H1 (cell line): ENCODE measurements at regions not wholly inside any gene's neighbourhood (a gene's known extent, or its start where the extent isn't known, plus 50 kb on each side); places are given as distances from the start of the nearest gene placed in this dataset.

Source experiments
- CTCF ChIA-PET: fragments of 300-600 bp; sonication (Branson Sonifier 250); formaldehyde crosslinking; loops from one replicate; lab custom pipeline; 2021; ENCODE audit not compliant: partially characterized antibody; lab: Charles Lee
- POLR2A ChIA-PET: fragments of 300-600 bp; sonication (Branson Sonifier 250); formaldehyde crosslinking; loops from one replicate; lab custom pipeline; 2021; ENCODE audit warnings: inconsistent platforms; ENCODE audit not compliant: partially characterized antibody; lab: Charles Lee
- DNase-seq, 2 experiments: peaks; one replicate each; pipeline versions ENCODE4 v3.0.0 to v3.0.0-alpha.2; 2010 to 2022; ENCODE audit warnings: low spot score in 2 of 2, low read depth in 1 of 2, mixed read lengths in 1 of 2
- FAIRE-seq: peaks from 2 replicates; lab custom pipeline; 2011; peaks lifted over from hg19 to GRCh38; lab: Jason Lieb, UNC
- H2AFZ ChIP-seq: 2 replicates; pipeline ENCODE4 v1.8.1; 2012; ENCODE audit warnings: low read length, inconsistent platforms
- H2AK5ac ChIP-seq: 2 replicates; pipeline ENCODE4 v1.6.1; 2013; ENCODE audit warnings: low read depth, low read length
- H2BK120ac ChIP-seq: replicated peaks from 2 replicates; pipeline ENCODE3; 2013; ENCODE audit warnings: low read depth, low read length, inconsistent platforms
- H2BK12ac ChIP-seq: 2 replicates; pipeline ENCODE4 v1.6.1; 2013; ENCODE audit warnings: low read depth, low read length
- H2BK15ac ChIP-seq: 2 replicates; pipeline ENCODE4 v1.6.1; 2013; ENCODE audit warnings: low read length
- H2BK20ac ChIP-seq: 2 replicates; pipeline ENCODE4 v1.6.1; 2013; ENCODE audit warnings: low read length
- H2BK5ac ChIP-seq: 2 replicates; pipeline ENCODE4 v1.6.1; 2013; ENCODE audit warnings: low read depth, low read length
- H3K14ac ChIP-seq: 2 replicates; pipeline ENCODE4 v1.6.1; 2013; ENCODE audit warnings: inconsistent platforms; ENCODE audit not compliant: insufficient read length
- H3K18ac ChIP-seq: 2 replicates; pipeline ENCODE4 v1.6.1; 2013; ENCODE audit warnings: low read length; ENCODE audit errors: extremely low read depth
- H3K23ac ChIP-seq: 2 replicates; pipeline ENCODE4 v1.6.1; 2013; ENCODE audit warnings: inconsistent platforms; ENCODE audit not compliant: insufficient read length
- H3K23me2 ChIP-seq: 2 replicates; pipeline ENCODE4 v1.6.1; 2013; ENCODE audit warnings: low read depth, low read length
- H3K27ac ChIP-seq: 2 replicates; pipeline ENCODE4 v1.6.1; 2011; ENCODE audit warnings: low read depth, low read length, inconsistent platforms
- H3K27me3 ChIP-seq, 4 experiments: replicated peaks in 1 of 4; 1 replicate in 1 of 4; 2 replicates in 3 of 4; pipeline versions ENCODE4 v1.6.1 to v1.8.1; 2011 to 2013; ENCODE audit warnings: low read length in 3 of 4, mild to moderate bottlenecking in 3 of 4, inconsistent platforms in 2 of 4, mixed read lengths in 2 of 4, moderate library complexity in 1 of 4; ENCODE audit not compliant: control insufficient read depth in 3 of 4, insufficient read depth in 3 of 4; ENCODE audit errors: extremely low read depth in 1 of 4
- H3K36me3 ChIP-seq, 4 experiments: 2 replicates each; pipeline versions ENCODE4 v1.6.1 to v1.8.1; 2011 to 2013; ENCODE audit warnings: mild to moderate bottlenecking in 4 of 4, low read length in 3 of 4, moderate library complexity in 2 of 4, control low read depth in 1 of 4, inconsistent platforms in 1 of 4; ENCODE audit not compliant: insufficient read depth in 4 of 4, control insufficient read depth in 2 of 4
- H3K4ac ChIP-seq: replicated peaks from 2 replicates; pipeline ENCODE3; 2013; ENCODE audit warnings: low read length, low read depth, mixed read lengths, inconsistent platforms; ENCODE audit not compliant: insufficient read length
- H3K4me1 ChIP-seq, 4 experiments: replicated peaks in 1 of 4; 1 replicate in 1 of 4; 2 replicates in 3 of 4; pipeline versions ENCODE4 v1.6.1 to v1.8.1; 2011 to 2013; ENCODE audit warnings: low read length in 3 of 4, inconsistent platforms in 2 of 4, mixed read lengths in 1 of 4; ENCODE audit not compliant: insufficient read depth in 4 of 4, control insufficient read depth in 3 of 4
- H3K4me2 ChIP-seq, 2 experiments: 2 replicates each; pipeline versions ENCODE4 v1.6.1 to v1.8.1; 2011 to 2013; ENCODE audit warnings: low read depth in 2 of 2, low read length in 2 of 2, control low read depth in 1 of 2, inconsistent platforms in 1 of 2, mild to moderate bottlenecking in 1 of 2; ENCODE audit not compliant: insufficient read depth in 1 of 2
- H3K4me3 ChIP-seq, 4 experiments: fragments of 200-600, 300-600 bp in 1 of 4; sonication (generic), shearing (Covaris generic), sonication (Bioruptor Twin) in 1 of 4; 2 replicates each; pipeline versions ENCODE4 v1.5.1 to v1.8.1; 2011 to 2016; ENCODE audit warnings: low read length in 4 of 4, low read depth in 3 of 4, control low read depth in 2 of 4, inconsistent platforms in 2 of 4, mild to moderate bottlenecking in 2 of 4, mixed read lengths in 1 of 4, moderate library complexity in 1 of 4; ENCODE audit not compliant: insufficient read depth in 2 of 4; ENCODE audit errors: extremely low read depth in 1 of 4
- H3K56ac ChIP-seq: replicated peaks from 2 replicates; pipeline ENCODE3; 2013; ENCODE audit warnings: low read depth, mild to moderate bottlenecking, mixed read lengths, low read length, inconsistent platforms; ENCODE audit not compliant: insufficient read length
- H3K79me1 ChIP-seq: 2 replicates; pipeline ENCODE4 v1.6.1; 2013; ENCODE audit warnings: low read depth, low read length, control low read depth
- H3K79me2 ChIP-seq, 2 experiments: 2 replicates each; pipeline versions ENCODE4 v1.6.1 to v1.8.1; 2012 to 2013; ENCODE audit warnings: low read length in 2 of 2, mild to moderate bottlenecking in 2 of 2, inconsistent platforms in 1 of 2; ENCODE audit not compliant: insufficient read depth in 2 of 2, control insufficient read depth in 1 of 2
- H3K9ac ChIP-seq, 4 experiments: replicated peaks in 1 of 4; 1 replicate in 1 of 4; 2 replicates in 3 of 4; pipeline versions ENCODE4 v1.6.1 to v1.8.1; 2011 to 2013; ENCODE audit warnings: low read depth in 3 of 4, low read length in 3 of 4, control low read depth in 2 of 4, mild to moderate bottlenecking in 2 of 4, moderate library complexity in 2 of 4, inconsistent platforms in 1 of 4; ENCODE audit errors: extremely low read depth in 1 of 4
- H3K9me3 ChIP-seq, 2 experiments: 2 replicates each; pipeline versions ENCODE4 v1.6.1 to v1.8.1; 2012 to 2013; ENCODE audit warnings: mild to moderate bottlenecking in 2 of 2, moderate library complexity in 2 of 2, control low read depth in 1 of 2, inconsistent platforms in 1 of 2, low read depth in 1 of 2, low read length in 1 of 2, mixed read lengths in 1 of 2; ENCODE audit not compliant: insufficient read depth in 2 of 2
- H4K20me1 ChIP-seq, 2 experiments: replicated peaks in 1 of 2; 2 replicates each; pipeline versions ENCODE3 to v1.8.1; 2011 to 2013; ENCODE audit warnings: inconsistent platforms in 2 of 2, low read length in 2 of 2, mild to moderate bottlenecking in 1 of 2; ENCODE audit not compliant: insufficient read depth in 2 of 2, control insufficient read depth in 1 of 2
- H4K5ac ChIP-seq: 2 replicates; pipeline ENCODE4 v1.6.1; 2013; ENCODE audit warnings: low read length, low read depth, mixed read lengths, inconsistent platforms; ENCODE audit not compliant: insufficient read length
- H4K8ac ChIP-seq: 2 replicates; pipeline ENCODE4 v1.8.0; 2013; ENCODE audit warnings: mild to moderate bottlenecking, moderate library complexity, low read length, inconsistent platforms; ENCODE audit not compliant: insufficient read depth; ENCODE audit errors: extremely low read depth
- H4K91ac ChIP-seq: replicated peaks from 2 replicates; pipeline ENCODE3; 2013; ENCODE audit warnings: low read length, mixed read lengths, inconsistent platforms; ENCODE audit not compliant: insufficient read length
- BACH1 ChIP-seq: IDR thresholded peaks from 2 replicates; pipeline ENCODE4 v1.6.1; 2012; ENCODE audit warnings: low read length, improper control_type of control experiment
- CBX8 ChIP-seq: fragments of 300-800, 300-1000 bp; sonication (generic); IDR thresholded peaks from 2 replicates; pipeline ENCODE4 v1.7.1; 2016; ENCODE audit warnings: low read depth, low read length, borderline replicate concordance
- CEBPB ChIP-seq: IDR thresholded peaks from 2 replicates; pipeline ENCODE4 v1.6.1; 2012; ENCODE audit warnings: low read depth, low read length
- CHD2 ChIP-seq: IDR thresholded peaks from 2 replicates; pipeline ENCODE4 v1.6.1; 2012; ENCODE audit warnings: low read length, improper control_type of control experiment
- E2F6 ChIP-seq: IDR thresholded peaks from 2 replicates; pipeline ENCODE4 v1.6.1; 2012; ENCODE audit warnings: inconsistent platforms
- GTF2F1 ChIP-seq: IDR thresholded peaks from 2 replicates; pipeline ENCODE4 v1.6.1; 2012; ENCODE audit warnings: low read depth, low read length, improper control_type of control experiment, borderline replicate concordance
- HDAC2 ChIP-seq, 2 experiments: fragments of 300-600 bp in 1 of 2; sonication (generic) in 1 of 2; IDR thresholded peaks; 2 replicates each; pipeline ENCODE4 v1.6.1; 2011 to 2012; ENCODE audit warnings: low read depth in 2 of 2, low read length in 2 of 2, mild to moderate bottlenecking in 2 of 2, moderate library complexity in 2 of 2, borderline replicate concordance in 1 of 2, inconsistent platforms in 1 of 2
- KDM5A ChIP-seq: fragments of 200-600 bp; IDR thresholded peaks from 2 replicates; pipeline ENCODE4 v1.7.1; 2012; ENCODE audit warnings: mild to moderate bottlenecking, low read length, inconsistent platforms, mixed read lengths
- MAX ChIP-seq: IDR thresholded peaks from 2 replicates; pipeline ENCODE4 v1.6.1; 2012; ENCODE audit warnings: inconsistent platforms
- NANOG ChIP-seq: IDR thresholded peaks from 2 replicates; pipeline ENCODE4 v1.6.1; 2011; ENCODE audit warnings: low read length, low read depth, mild to moderate bottlenecking, inconsistent platforms; ENCODE audit not compliant: insufficient read depth, poor library complexity, severe bottlenecking
- POLR2A ChIP-seq, 2 experiments: IDR thresholded peaks; 1 replicate in 1 of 2; 2 replicates in 1 of 2; pipeline ENCODE4 v1.6.1; 2011; ENCODE audit warnings: low read depth in 2 of 2, low read length in 2 of 2, mild to moderate bottlenecking in 2 of 2; ENCODE audit errors: control extremely low read depth in 1 of 2
- SIRT6 ChIP-seq: IDR thresholded peaks from one replicate; pipeline ENCODE4 v1.7.1; 2012; ENCODE audit warnings: low read length, inconsistent platforms
- SRF ChIP-seq: IDR thresholded peaks from 2 replicates; pipeline ENCODE4 v1.6.1; 2011; ENCODE audit warnings: mild to moderate bottlenecking, low read depth, low read length, moderate library complexity
- TAF1 ChIP-seq: IDR thresholded peaks from 2 replicates; pipeline ENCODE4 v1.6.1; 2011; ENCODE audit warnings: mild to moderate bottlenecking, low read depth, low read length
- TCF12 ChIP-seq: IDR thresholded peaks from 2 replicates; pipeline ENCODE4 v1.6.1; 2011; ENCODE audit warnings: low read depth, mild to moderate bottlenecking, low read length
- ZNF274 ChIP-seq: IDR thresholded peaks from 2 replicates; pipeline ENCODE4 v1.7.0; 2012; ENCODE audit warnings: low read length, borderline replicate concordance; ENCODE audit errors: extremely low read depth
- WGBS, 2 experiments: shearing (Covaris generic) in 1 of 2; methylation state at CpG; one replicate each; pipeline versions ENCODE4 v1.1.6 to v1.1.7; 2013 to 2015; ENCODE audit warnings: low lambda C conversion rate in 2 of 2, mixed read lengths in 2 of 2, inconsistent platforms in 1 of 2, low coverage in 1 of 2, missing lambda C conversion rate in 1 of 2; ENCODE audit not compliant: insufficient replicate concordance in 2 of 2, insufficient coverage in 1 of 2, insufficient read length in 1 of 2; ENCODE audit errors: extremely low coverage in 1 of 2, missing lambda C conversion rate in 1 of 2; 5-methylcytosine and 5-hydroxymethylcytosine counted together

- no peak for DNase-seq
- CTCF ChIA-PET = no interaction called here
- WGBS, 2 experiments = 80% methylated on average over 2 of the region's 2 CpGs; no CpG with 5 or more reads in 1 of the 2 experiments
- TF ChIP-seq HDAC2 (IDR thresholded peaks at IDR 0.05; ENCODE audit: borderline replicate concordance in 1 of 2, low read depth in 2 of 2, low read length in 2 of 2) (no peak), MAX (no peak), KDM5A (no peak), CEBPB (no peak), E2F6 (no peak), SRF (no peak), TCF12 (no peak), CBX8 (no peak), POLR2A (IDR thresholded peaks at IDR 0.05; ENCODE audit: control extremely low read depth in 1 of 2, low read depth in 2 of 2, low read length in 2 of 2) (no peak), TAF1 (no peak), BACH1 (no peak), SIRT6 (no peak), ZNF274 (no peak), GTF2F1 (no peak), CHD2 (no peak), NANOG (no peak)
Measured at GRCh38 chr6:156413154-156413553, 364.0 kb upstream of the ARID1B start.

More at GRCh38 chr6:156413154-156413553, 364.0 kb upstream of the ARID1B start:
- no peak overlapping the region for H4K5ac ChIP-seq
- no peak overlapping the region for H4K8ac ChIP-seq
- H2BK5ac ChIP-seq = no peak overlapping the region
- no peaks in the 10 kb centered on the region for H3K79me2 ChIP-seq
- H3K4me3 ChIP-seq = no peak overlapping the region
- H3K4ac ChIP-seq = no peak overlapping the region
- H3K4me2 ChIP-seq = no peak overlapping the region
- no peak overlapping the region for H2BK15ac ChIP-seq
- H4K20me1 ChIP-seq = no peaks in the 10 kb centered on the region
- no peaks in the 10 kb centered on the region for H3K4me1 ChIP-seq
- no peak overlapping the region for H3K56ac ChIP-seq
- no peak overlapping the region for H2BK20ac ChIP-seq
- H3K79me1 ChIP-seq = no peaks in the 10 kb centered on the region
- H3K9ac ChIP-seq = no peak overlapping the region
- POLR2A ChIA-PET = no interaction called here
- no peak overlapping the region for H3K18ac ChIP-seq
- FAIRE-seq = no peak
- H2AK5ac ChIP-seq = no peak overlapping the region
- no peaks in the 10 kb centered on the region for H3K36me3 ChIP-seq
- no peak overlapping the region for H3K27ac ChIP-seq
- H2BK12ac ChIP-seq = no peak overlapping the region
- no peak overlapping the region for H3K23ac ChIP-seq
- no peak overlapping the region for H2AFZ ChIP-seq
- no peaks in the 10 kb centered on the region for H3K9me3 ChIP-seq
- no peaks in the 10 kb centered on the region for H3K27me3 ChIP-seq
- no peak overlapping the region for H4K91ac ChIP-seq
- no peak overlapping the region for H2BK120ac ChIP-seq
- H3K23me2 ChIP-seq = no peaks in the 10 kb centered on the region
- H3K14ac ChIP-seq = no peak overlapping the region
